Heart right ventricle (tissue), 16 donors: ENCODE measurements at regions not wholly inside any gene's neighbourhood (a gene's known extent, or its start where the extent isn't known, plus 50 kb on each side); places are given as distances from the start of the nearest gene placed in this dataset.

Source experiments
- ATAC-seq, 8 donors: fragments of 200-7000 bp; cut with Tn5 transposase; one replicate each; pipeline ENCODE4 v1.9.1; 2020; ENCODE audit warnings: mild to moderate bottlenecking in 8 of 8, moderate library complexity in 8 of 8, moderate number of reproducible peaks in 1 of 8
- DNase-seq, 2 donors: peaks; one replicate each; pipeline ENCODE4 v3.0.0-alpha.2; 2020
- H3K27ac ChIP-seq, 10 donors: fragments of 200-600 bp; sonication (generic) in 2 of 10; one replicate each; pipeline versions ENCODE4 v1.5.0 to v1.8.0; 2020 to 2022; ENCODE audit warnings: mild to moderate bottlenecking in 3 of 10
- H3K27me3 ChIP-seq, 7 donors: fragments of 200-600 bp; one replicate each; pipeline ENCODE4 v1.8.0; 2021 to 2022; ENCODE audit warnings: mild to moderate bottlenecking in 2 of 7
- H3K36me3 ChIP-seq, 9 donors: fragments of 200-600 bp; sonication (generic) in 1 of 9; one replicate each; pipeline versions ENCODE4 v1.5.0 to v1.8.0; 2020 to 2022; ENCODE audit warnings: mild to moderate bottlenecking in 2 of 9
- H3K4me1 ChIP-seq, 9 donors: fragments of 200-600 bp; sonication (generic) in 1 of 9; one replicate each; pipeline versions ENCODE4 v1.5.0 to v1.8.0; 2020 to 2022; ENCODE audit warnings: mild to moderate bottlenecking in 4 of 9
- H3K4me3 ChIP-seq, 10 donors: fragments of 200-600 bp; sonication (generic) in 2 of 10; one replicate each; pipeline versions ENCODE4 v1.5.0 to v1.8.0; 2020 to 2022; ENCODE audit warnings: mild to moderate bottlenecking in 7 of 10, moderate library complexity in 2 of 10
- H3K9me3 ChIP-seq, 11 donors: fragments of 200-600 bp in 10 of 11; sonication (generic) in 2 of 11; one replicate each; pipeline versions ENCODE4 v1.5.0 to v1.8.0; 2013 to 2022; ENCODE audit warnings: mild to moderate bottlenecking in 2 of 11, control low read depth in 1 of 11, moderate library complexity in 1 of 11
- CTCF ChIP-seq, 9 donors: fragments of 200-600 bp; sonication (generic) in 2 of 9; IDR thresholded peaks; one replicate each; pipeline versions ENCODE4 v1.5.0 to v1.8.0; 2021 to 2022; ENCODE audit warnings: antibody characterized with exemption in 9 of 9, mild to moderate bottlenecking in 5 of 9, moderate library complexity in 1 of 9
- WGBS, 2 donors: extraction: QIAGEN DNeasy Blood & Tissue Kit; methylation state at CpG; one replicate each; pipeline ENCODE4 v1.1.7; 2013; ENCODE audit warnings: inconsistent platforms in 1 of 2; 5-methylcytosine and 5-hydroxymethylcytosine counted together
- intact Hi-C, 10 donors: fragments of 100-400 bp; cut with DNase I; formaldehyde crosslinking; loops; one replicate each; pipeline versions ENCODE4 v1.11.1 to v1.14.2; 2022
- donor health status: Arrhythmogenic right ventricular cardiomyopathy.
- donor health status: ischemic (EF 13 %, LVEDD 7.1; RV severe dilation, severe dysfunction).
- donor health status: healthy with polysubstance abuse.
- donor health status: DM: no; HTN: yes; CAD: no.
- donor health status: DM: no; HTN: no; CAD: no.
- donor health status: ischemic (EF 25% LVEDD 6.9; RV normal size, moderate dysfunction).
- donor health status: ischemic (EF 25% LVEDD 5.7; RV mildly dilated, moderate dysfunction).
- donor health status: healthy.
- donor health status: DM: yes; HTN: yes; CAD: no.
- donor health status: Ischemic cardiomyopathy.
- donor health status: ischemic (EF 35%, LVEDD 5.7; RV mildly dilated, moderate dysfunction).
- donor health status: nonischemic (EF 11% LVEDD 7.7; RV severe dilation, severe dysfunction).
- donor health status: DM: yes; HTN: yes; CAD: no.
- donor health status: PGD.
- donor health status: ischemic (EF 29% LVEDD 5.4; RV normal size, mild dysfunction).
- donor health status: nonischemic (EF 23%, LVEDD 6.1; RV moderate dilation, normal function).

GRCh38 chr2:114065731-114066130 lies 175.8 kb downstream of the ACTR3 start:
- Histone ChIP-seq H3K9me3 (no peaks in the 10 kb centered on the region), H3K27me3 (peaks cover 0 to 12% (median 0%) of the 10 kb centered on the region in 7 donors), H3K4me1 (no peaks in the 10 kb centered on the region), H3K4me3 (no peak overlapping the region), H3K36me3 (no peaks in the 10 kb centered on the region), H3K27ac (no peak overlapping the region)
- intact Hi-C loops: no loop called here
- ATAC-seq (no peak), DNase-seq (no peak)
- TF ChIP-seq CTCF (IDR thresholded peaks at IDR 0.05): no peak
- WGBS, 2 donors: 68 to 78% methylated on average over 6 of the region's 6 CpGs

DNA sequence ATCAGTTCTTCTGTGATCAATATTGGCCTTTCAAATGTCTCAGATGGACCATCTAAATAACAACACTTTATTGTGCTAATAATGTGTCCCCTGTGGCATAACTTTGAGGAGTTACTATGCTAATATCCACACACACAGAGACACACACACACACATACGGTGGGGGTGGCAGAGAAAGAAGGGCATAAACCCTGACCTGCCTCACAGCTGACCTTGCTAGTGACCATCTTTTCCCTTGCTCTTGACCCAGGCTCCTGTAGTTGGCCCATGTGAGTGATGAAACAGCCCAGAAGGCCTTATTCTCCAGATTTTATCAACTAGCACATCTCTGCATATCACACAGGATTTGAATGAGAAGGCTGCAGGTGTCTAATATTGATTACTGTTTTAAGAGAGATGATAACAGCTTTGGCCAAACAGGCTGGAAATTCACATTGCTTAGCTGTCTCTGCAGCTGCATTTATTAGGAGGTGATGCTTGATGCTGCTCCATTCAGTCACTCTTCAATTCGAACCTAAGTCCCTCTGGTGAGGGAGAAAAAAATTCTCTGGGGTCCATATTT lies 176.4 kb downstream of the ACTR3 start:
- H3K27me3 ChIP-seq: peaks cover 0 to 12% (median 0%) of the 10 kb centered on the region in 7 donors
- no peak overlapping the region for H3K4me3 ChIP-seq
- no peak for DNase-seq
- H3K27ac ChIP-seq: no peak overlapping the region
- 30 to 37% methylated on average over 2 of the region's 2 CpGs for WGBS, 2 donors
- ATAC-seq: no peak
- no peaks in the 10 kb centered on the region for H3K9me3 ChIP-seq
- intact Hi-C loops: no loop called here
- TF ChIP-seq CTCF (IDR thresholded peaks at IDR 0.05): no peak
- H3K36me3 ChIP-seq: no peaks in the 10 kb centered on the region
- H3K4me1 ChIP-seq: no peaks in the 10 kb centered on the region

- WGBS, 2 donors: 33 to 34% methylated on average over 3 of the region's 3 CpGs
- Histone ChIP-seq H3K36me3 (no peaks in the 10 kb centered on the region), H3K9me3 (no peaks in the 10 kb centered on the region), H3K4me1 (no peaks in the 10 kb centered on the region), H3K4me3 (no peak overlapping the region), H3K27ac (no peak overlapping the region), H3K27me3 (peaks cover 0 to 12% (median 0%) of the 10 kb centered on the region in 7 donors)
- TF ChIP-seq CTCF (IDR thresholded peaks at IDR 0.05): no peak
- ATAC-seq: no peak
- intact Hi-C loops: no loop called here
- DNase-seq: no peak
Measured at GRCh38 chr2:114068438-114068837, 178.5 kb downstream of the ACTR3 start.

DNA sequence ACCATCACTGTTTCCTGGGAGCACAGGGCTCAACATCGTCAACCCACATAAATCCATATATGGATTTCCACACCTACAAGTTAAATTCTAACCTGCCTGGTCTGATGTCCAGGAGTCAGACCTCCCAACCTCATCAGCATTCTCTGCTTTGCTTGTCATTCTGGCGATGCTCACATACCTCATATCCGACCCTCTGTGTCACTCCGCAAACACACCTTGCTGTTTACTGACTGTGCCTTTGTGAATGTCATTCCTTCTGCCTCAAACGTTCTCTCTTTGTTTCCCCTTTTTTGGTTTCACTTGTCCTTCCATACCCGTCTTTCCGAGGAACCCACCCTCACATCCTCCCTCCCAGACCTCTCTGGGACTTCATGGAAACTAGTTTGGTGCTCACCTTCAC lies 187.1 kb downstream of the ACTR3 start:
- Histone ChIP-seq H3K36me3 (no peaks in the 10 kb centered on the region), H3K9me3 (peaks cover 0 to 11% (median 0%) of the 10 kb centered on the region in 11 donors), H3K4me3 (no peak overlapping the region), H3K27ac (no peak overlapping the region), H3K4me1 (no peaks in the 10 kb centered on the region), H3K27me3 (no peaks in the 10 kb centered on the region)
- DNase-seq (no peak), ATAC-seq (no peak)
- intact Hi-C loops: no loop called here
- 80 to 83% methylated on average over 7 of the region's 7 CpGs for WGBS, 2 donors
- TF ChIP-seq CTCF (IDR thresholded peaks at IDR 0.05): no peak
